ENCODE measurements at regions not wholly inside any gene's neighbourhood (a gene's known extent, or its start where the extent isn't known, plus 50 kb on each side); places are given as distances from the start of the nearest gene placed in this dataset.

- no peak for TF ChIP-seq PRDM4 (CRISPR knock-in tag; IDR thresholded peaks at IDR 0.05; ENCODE audit: borderline replicate concordance)
- no peak for TF ChIP-seq ZNF124 (CRISPR knock-in tag; IDR thresholded peaks at IDR 0.05)
- TF ChIP-seq GATAD2A (CRISPR knock-in tag; IDR thresholded peaks at IDR 0.05), result no peak
- no peak for TF ChIP-seq ZNF326 (CRISPR knock-in tag; IDR thresholded peaks at IDR 0.05; ENCODE audit: borderline replicate concordance)
Measured at GRCh38 chr9:100926366-100926765, 102.2 kb upstream of the PLPPR1 start (continued).

GRCh38 chr9:100927763-100928162 is 100.8 kb upstream of the PLPPR1 start:
- intact Hi-C loops (cut with micrococcal nuclease; ENCODE audit: unreplicated experiment), result no loop called here
- ChIA-PET POLR2A (no interaction called here), CTCF (ENCODE audit: low intra/inter-chr PET ratio, low total read pairs) (no interaction called here)
- Histone ChIP-seq H3K4me2 (ENCODE audit: low read depth, low read length) (no peak overlapping the region), H3K36me3 (replicated peaks in 1 of 2; ENCODE audit: control insufficient read depth in 1 of 2, insufficient read depth in 2 of 2, low read length in 2 of 2) (no peaks in the 10 kb centered on the region), H3K4me3 (replicated peaks in 1 of 3; ENCODE audit: insufficient read depth in 1 of 3, low read depth in 2 of 3, low read length in 3 of 3) (no peak overlapping the region), H3K27me3 (ENCODE audit: control insufficient read depth in 1 of 2, insufficient read depth in 2 of 2, low read length in 2 of 2) (no peaks in the 10 kb centered on the region), H3K9me3 (ENCODE audit: low read length) (no peaks in the 10 kb centered on the region), H3K9ac (ENCODE audit: insufficient read depth, low read depth, low read length) (no peak overlapping the region), H3K27ac (ENCODE audit: extremely low read length, insufficient read depth, low read length) (no peak overlapping the region), H3K4me1 (ENCODE audit: insufficient read depth, low read length) (no peaks in the 10 kb centered on the region), H2AFZ (ENCODE audit: low read length) (no peak overlapping the region), H4K20me1 (ENCODE audit: insufficient read depth, low read length) (no peaks in the 10 kb centered on the region), H3K79me2 (ENCODE audit: insufficient read depth, low read length) (no peaks in the 10 kb centered on the region)
- ATAC-seq, result no peak
- no peak for FAIRE-seq
- BruUV-seq (replicated peaks), result no TSS peak
- 48% methylated on average over 2 of the region's 2 CpGs for WGBS (ENCODE audit: low lambda C conversion rate)
- no peak for TF ChIP-seq IRF2 (CRISPR knock-in tag; IDR thresholded peaks at IDR 0.05)
- TF ChIP-seq FOXO1 (CRISPR knock-in tag; IDR thresholded peaks at IDR 0.05), result no peak
- no peak for TF ChIP-seq ZNF577 (CRISPR knock-in tag; IDR thresholded peaks at IDR 0.05; ENCODE audit: borderline replicate concordance, low read depth)
- TF ChIP-seq NR0B2 (CRISPR knock-in tag; IDR thresholded peaks at IDR 0.05), result no peak
- TF ChIP-seq NCOR1 (IDR thresholded peaks at IDR 0.05; ENCODE audit: borderline replicate concordance, low read length), result no peak
- in situ Hi-C loops (cut with HindIII; ENCODE audit: extremely low pct_ligation_motif_present, low pct_unique_long_range_greater_than_20kb), result no loop called here
- no peak for DNase-seq (ENCODE audit: low spot score)

Data from HepG2 (cell line).